Glomerular visceral epithelial cell (primary cell): ENCODE measurements at regions not wholly inside any gene's neighbourhood (a gene's known extent, or its start where the extent isn't known, plus 50 kb on each side); places are given as distances from the start of the nearest gene placed in this dataset.
A peak's percentile ranks its signal among the peaks of the same experiment; 100 is the strongest.

Source experiments
- DNase-seq: peaks from one replicate; pipeline ENCODE4 v3.0.0-alpha.2; 2016; ENCODE audit errors: extremely low spot score

GRCh38 chr22:25350551-25350971 is 131.1 kb downstream of the CRYBB2 start:
- no peak for DNase-seq

DNA sequence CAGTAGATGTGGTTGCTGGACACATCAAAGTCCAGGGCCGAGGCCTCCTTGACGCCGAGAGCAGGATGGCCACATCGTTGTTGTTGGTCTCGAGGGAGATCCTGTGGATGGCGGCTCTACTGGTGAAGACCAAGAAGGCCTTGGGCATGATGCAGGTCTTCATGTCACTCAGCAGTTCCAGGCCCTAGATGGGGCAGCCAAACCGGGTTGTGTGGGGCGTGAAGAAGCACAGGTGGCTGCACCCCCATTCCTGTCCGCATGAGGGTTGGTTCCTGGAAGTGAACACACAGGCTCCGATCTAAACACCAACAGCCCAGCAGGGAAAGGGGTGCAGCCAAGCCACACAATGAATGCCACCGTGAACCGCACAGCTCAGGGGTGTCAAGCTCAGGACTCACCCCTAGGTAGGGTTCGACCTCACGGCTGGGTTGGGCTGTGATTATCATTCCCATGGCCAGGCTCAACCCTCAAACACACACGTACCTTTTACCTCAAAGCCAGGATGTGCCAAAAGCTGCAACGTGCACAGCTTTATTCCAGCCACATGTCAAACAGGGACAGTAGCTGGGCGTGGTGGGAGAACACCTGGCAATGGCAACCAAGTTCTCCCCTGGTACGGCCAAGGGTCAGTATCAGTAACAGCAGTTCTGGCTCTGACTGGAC is 132.3 kb downstream of the CRYBB2 start:
- no peak for DNase-seq

DNA sequence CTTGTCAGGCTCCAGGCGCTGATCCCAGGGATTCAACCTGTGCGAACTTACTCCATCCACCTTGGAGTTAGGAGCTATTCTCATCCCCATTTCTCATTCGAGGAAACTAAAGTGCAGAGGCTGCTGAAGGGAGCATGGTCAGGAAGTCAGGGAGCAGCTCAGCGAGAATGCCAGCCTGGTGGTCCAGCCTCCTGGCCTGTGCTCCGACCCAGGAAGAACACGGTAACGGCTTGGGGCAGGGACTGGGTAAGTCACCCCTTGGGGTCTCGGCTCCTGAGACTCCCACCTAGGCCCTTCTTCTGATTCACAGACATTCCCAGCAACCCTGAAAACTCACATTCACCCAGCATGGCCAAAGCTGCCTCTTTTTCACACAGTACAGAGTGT is 132.8 kb downstream of the CRYBB2 start:
- no peak for DNase-seq

GRCh38 chr22:25353516-25354445 is 134.3 kb downstream of the CRYBB2 start:
- no peak for DNase-seq

DNA sequence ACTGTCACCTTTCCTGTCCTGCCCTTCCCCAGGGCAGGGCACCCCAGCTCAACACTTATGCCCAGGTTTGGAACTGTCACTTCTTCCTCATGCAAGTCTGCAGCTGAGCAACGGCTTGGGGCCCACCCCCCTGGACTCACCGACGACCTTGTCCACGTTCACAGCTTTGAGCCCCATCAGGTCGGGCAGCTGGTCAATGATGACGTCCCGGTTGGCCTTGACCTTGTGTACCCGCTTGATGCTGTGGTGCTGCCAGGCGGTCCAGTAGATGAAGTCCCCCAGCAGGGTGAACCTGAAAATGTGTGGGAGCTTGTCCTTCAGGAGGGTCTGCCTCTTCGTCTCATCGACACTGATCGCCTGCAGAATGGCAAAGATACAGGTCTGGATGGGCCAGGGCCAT is 135.0 kb downstream of the CRYBB2 start:
- no peak for DNase-seq

GRCh38 chr22:25357132-25357455 is 137.7 kb downstream of the CRYBB2 start:
- DNase-seq, result no peak

GRCh38 chr22:25357606-25358420 is 138.4 kb downstream of the CRYBB2 start:
- no peak for DNase-seq

- no peak for DNase-seq
Measured at GRCh38 chr22:25358421-25359170, 139.2 kb downstream of the CRYBB2 start.

GRCh38 chr22:25359601-25360261 is 140.3 kb downstream of the CRYBB2 start:
- no peak for DNase-seq

DNA sequence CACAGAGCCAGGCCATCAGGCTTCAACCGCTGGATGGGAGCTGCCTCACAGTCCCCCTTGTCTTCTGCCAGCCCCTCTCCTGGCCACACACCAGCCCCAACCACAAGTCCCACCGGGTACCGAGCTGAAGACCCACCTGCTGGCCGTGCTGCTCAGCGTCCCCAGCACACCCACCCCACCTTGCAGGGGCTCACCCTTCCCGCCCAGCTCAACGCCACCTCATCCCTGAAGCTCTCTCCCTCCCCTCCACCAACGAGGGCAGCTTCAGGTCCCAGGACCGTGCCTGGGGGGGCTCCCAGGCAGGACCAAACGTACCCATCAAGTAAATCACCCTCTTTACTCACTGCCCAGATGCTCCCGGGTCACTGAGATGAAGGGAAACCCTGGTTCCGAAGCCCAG is 141.0 kb downstream of the CRYBB2 start:
- no peak for DNase-seq

DNA sequence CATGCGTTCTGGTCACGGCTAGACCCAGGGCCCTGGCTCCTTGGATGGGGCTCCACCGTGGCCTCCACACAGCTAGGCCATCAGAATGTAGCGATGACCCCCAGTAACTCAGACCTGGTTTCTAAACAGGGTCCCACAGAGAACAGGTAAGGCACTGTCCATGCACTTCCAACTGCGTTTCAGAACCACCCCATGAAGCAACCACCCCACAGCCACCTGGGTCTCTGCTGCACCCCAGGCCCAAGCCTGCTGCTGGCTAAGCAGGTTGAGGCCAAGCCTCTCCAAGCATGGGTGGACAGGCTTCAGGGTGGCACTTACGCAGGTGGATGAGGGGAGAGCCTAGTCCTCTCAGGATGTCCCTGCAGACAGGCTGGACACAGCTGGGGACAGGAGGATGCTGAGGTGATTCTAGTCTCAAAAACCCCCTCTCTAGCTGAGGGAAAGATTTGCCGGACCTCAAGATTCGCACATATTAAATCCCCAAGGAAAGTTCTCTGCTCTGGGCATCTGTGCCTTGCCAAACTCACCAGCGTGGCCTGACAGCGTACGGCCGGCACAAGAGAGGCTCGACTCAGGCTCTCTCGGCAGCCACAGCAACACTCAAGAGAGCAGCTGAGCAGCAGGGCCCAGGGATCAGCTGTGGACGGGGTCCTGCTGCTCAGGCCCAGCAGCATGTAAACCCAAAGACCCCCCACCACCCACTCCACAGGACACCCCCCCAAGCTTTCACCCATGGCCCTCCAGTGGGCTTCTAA is 141.6 kb downstream of the CRYBB2 start:
- no peak for DNase-seq

GRCh38 chr22:25361899-25362214 is 142.4 kb downstream of the CRYBB2 start:
- no peak for DNase-seq

GRCh38 chr22:25362215-25362882 is 142.9 kb downstream of the CRYBB2 start:
- peak; percentile 51 for DNase-seq

- no peak for DNase-seq
Measured at GRCh38 chr22:25362883-25363240, 143.4 kb downstream of the CRYBB2 start.

GRCh38 chr22:25363474-25363873 is 144.0 kb downstream of the CRYBB2 start:
- DNase-seq, result no peak

- DNase-seq, result no peak
Measured at GRCh38 chr22:25364281-25364680, 144.8 kb downstream of the CRYBB2 start.

DNA sequence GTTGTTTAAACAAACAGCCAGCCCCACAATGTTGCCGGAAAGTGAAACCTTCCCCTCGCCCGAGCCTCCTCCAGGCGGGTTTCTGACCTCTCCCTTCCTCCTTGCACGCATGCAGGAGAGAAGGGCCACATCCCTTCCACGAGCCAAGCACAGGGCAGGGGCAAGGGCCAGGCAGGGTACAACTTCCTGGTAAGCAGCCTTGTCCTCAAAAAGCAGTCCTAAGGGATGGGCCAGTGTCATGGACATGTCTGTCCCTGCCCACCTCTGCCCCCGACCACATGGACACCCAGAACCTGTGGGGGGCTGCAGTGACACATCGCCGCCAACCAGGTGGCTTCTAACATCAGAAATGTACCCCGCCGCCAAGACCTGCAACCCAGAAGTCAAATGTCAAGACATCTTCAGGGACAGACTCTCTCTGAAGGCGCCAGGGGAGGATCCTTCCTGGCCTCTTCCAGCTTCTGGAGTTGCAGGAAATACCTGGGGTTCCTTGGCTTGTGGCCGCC is 145.3 kb downstream of the CRYBB2 start:
- no peak for DNase-seq

- DNase-seq, result no peak
Measured at GRCh38 chr22:25365491-25366261, 146.2 kb downstream of the CRYBB2 start.

GRCh38 chr22:25366408-25366807 is 147.0 kb downstream of the CRYBB2 start:
- no peak for DNase-seq
